Chondrocyte (in vitro differentiated cells): ENCODE measurements at regions not wholly inside any gene's neighbourhood (a gene's known extent, or its start where the extent isn't known, plus 50 kb on each side); places are given as distances from the start of the nearest gene placed in this dataset.
"Not testable (repeated sequence)": the region's sequence is repeated elsewhere in the genome, so short reads cannot be mapped to it uniquely, and the experiment has no call there.

ENCODE experiments used
- DNase-seq: peaks from one replicate; pipeline ENCODE4 v3.0.0; 2021; ENCODE audit warnings: mixed read lengths, low spot score
- H3K27ac Mint-ChIP-seq: one replicate; pipeline ENCODE4 v1.8.0; 2021; ENCODE audit warnings: mild to moderate bottlenecking, moderate library complexity, mixed read lengths; ENCODE audit not compliant: unreplicated experiment
- H3K27me3 Mint-ChIP-seq: 2 replicates; pipeline ENCODE4 v1.8.0; 2021; ENCODE audit warnings: low read depth, mixed read lengths
- H3K36me3 Mint-ChIP-seq: 2 replicates; pipeline ENCODE4 v1.8.0; 2021; ENCODE audit warnings: low read depth, mixed read lengths
- H3K4me1 Mint-ChIP-seq: 2 replicates; pipeline ENCODE4 v1.8.0; 2021; ENCODE audit warnings: low read depth, mild to moderate bottlenecking, mixed read lengths
- H3K4me3 Mint-ChIP-seq: one replicate; pipeline ENCODE4 v1.8.0; 2021; ENCODE audit warnings: mild to moderate bottlenecking, moderate library complexity, mixed read lengths; ENCODE audit not compliant: unreplicated experiment
- H3K9me3 Mint-ChIP-seq: 2 replicates; pipeline ENCODE4 v1.8.0; 2021; ENCODE audit warnings: low read depth, mixed read lengths
- TF ChIP-seq, protein P1 (sequence below): fragments of 200-600 bp; sonication (generic); IDR thresholded peaks from 2 replicates; pipeline ENCODE4 v1.5.0; 2021; ENCODE audit warnings: antibody characterized with exemption, mild to moderate bottlenecking, moderate library complexity

DNA sequence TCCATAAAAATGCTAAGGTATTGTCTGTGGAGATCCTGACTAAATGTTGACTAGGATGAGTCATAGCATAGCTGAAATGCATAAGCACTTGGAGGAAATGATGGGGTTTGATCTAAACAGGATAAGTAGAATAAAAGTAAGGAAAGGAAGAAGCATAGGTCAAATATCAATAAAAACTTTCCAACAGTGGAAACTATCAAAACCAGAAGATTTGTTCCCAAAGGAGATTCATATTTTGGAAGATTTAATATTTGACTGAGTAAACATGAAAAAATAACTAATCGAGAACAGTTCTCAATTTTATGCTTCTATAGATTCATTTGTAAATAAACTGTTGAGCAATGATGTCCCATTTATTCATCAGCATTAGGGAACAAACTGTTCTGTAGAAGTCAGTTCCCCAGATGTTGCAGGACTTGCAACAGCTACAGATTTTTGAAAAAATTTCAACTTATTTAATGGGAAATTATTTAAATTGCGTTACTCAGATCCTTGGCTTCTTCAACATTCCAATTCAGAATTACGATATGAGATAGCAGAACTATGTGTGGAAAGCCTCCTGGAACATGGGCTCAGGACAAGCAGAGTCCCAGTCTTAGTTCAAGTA lies 133.7 kb upstream of the TBX18 start:
- Mint-ChIP-seq H3K9me3 (no peaks in the 10 kb centered on the region), H3K4me1 (no peaks in the 10 kb centered on the region), H3K36me3 (no peaks in the 10 kb centered on the region), H3K27ac (no peak overlapping the region), H3K4me3 (no peak overlapping the region), H3K27me3 (peaks cover 25% of the 10 kb centered on the region)
- no peak for DNase-seq
- TF ChIP-seq, protein P1, sequence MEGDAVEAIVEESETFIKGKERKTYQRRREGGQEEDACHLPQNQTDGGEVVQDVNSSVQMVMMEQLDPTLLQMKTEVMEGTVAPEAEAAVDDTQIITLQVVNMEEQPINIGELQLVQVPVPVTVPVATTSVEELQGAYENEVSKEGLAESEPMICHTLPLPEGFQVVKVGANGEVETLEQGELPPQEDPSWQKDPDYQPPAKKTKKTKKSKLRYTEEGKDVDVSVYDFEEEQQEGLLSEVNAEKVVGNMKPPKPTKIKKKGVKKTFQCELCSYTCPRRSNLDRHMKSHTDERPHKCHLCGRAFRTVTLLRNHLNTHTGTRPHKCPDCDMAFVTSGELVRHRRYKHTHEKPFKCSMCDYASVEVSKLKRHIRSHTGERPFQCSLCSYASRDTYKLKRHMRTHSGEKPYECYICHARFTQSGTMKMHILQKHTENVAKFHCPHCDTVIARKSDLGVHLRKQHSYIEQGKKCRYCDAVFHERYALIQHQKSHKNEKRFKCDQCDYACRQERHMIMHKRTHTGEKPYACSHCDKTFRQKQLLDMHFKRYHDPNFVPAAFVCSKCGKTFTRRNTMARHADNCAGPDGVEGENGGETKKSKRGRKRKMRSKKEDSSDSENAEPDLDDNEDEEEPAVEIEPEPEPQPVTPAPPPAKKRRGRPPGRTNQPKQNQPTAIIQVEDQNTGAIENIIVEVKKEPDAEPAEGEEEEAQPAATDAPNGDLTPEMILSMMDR: no peak

GRCh38 chr6:84897011-84897410 lies 132.6 kb upstream of the TBX18 start:
- Mint-ChIP-seq H3K4me1 (no peaks in the 10 kb centered on the region), H3K36me3 (no peaks in the 10 kb centered on the region), H3K27ac (no peak overlapping the region), H3K9me3 (no peaks in the 10 kb centered on the region), H3K4me3 (no peak overlapping the region), H3K27me3 (peaks cover 24% of the 10 kb centered on the region)
- DNase-seq: no peak
- TF ChIP-seq, protein P1: no peak

DNA sequence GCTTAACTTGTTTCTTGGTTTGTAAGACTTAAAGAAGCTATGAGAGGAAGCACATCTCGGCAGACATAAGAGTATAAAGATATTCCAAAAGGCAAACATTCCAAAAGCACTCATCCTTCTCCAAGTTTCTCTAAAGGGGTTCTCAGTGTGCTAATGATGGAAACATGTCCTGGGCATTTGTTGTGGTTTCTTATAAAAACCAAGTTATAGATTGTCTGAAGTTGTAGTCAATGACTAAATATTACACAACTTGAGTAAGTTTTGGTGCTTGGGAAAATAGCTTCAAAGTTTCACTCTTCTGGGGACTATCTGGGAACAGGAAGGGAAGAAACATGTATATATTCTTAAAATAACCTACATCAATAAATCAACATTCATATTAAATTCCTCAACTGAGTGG lies 128.3 kb upstream of the TBX18 start:
- no peak overlapping the region for H3K27ac Mint-ChIP-seq
- no peaks in the 10 kb centered on the region for H3K9me3 Mint-ChIP-seq
- TF ChIP-seq, protein P1: no peak
- H3K4me1 Mint-ChIP-seq: no peaks in the 10 kb centered on the region
- no peaks in the 10 kb centered on the region for H3K36me3 Mint-ChIP-seq
- peaks cover 27% of the 10 kb centered on the region for H3K27me3 Mint-ChIP-seq
- no peak for DNase-seq
- no peak overlapping the region for H3K4me3 Mint-ChIP-seq

DNA sequence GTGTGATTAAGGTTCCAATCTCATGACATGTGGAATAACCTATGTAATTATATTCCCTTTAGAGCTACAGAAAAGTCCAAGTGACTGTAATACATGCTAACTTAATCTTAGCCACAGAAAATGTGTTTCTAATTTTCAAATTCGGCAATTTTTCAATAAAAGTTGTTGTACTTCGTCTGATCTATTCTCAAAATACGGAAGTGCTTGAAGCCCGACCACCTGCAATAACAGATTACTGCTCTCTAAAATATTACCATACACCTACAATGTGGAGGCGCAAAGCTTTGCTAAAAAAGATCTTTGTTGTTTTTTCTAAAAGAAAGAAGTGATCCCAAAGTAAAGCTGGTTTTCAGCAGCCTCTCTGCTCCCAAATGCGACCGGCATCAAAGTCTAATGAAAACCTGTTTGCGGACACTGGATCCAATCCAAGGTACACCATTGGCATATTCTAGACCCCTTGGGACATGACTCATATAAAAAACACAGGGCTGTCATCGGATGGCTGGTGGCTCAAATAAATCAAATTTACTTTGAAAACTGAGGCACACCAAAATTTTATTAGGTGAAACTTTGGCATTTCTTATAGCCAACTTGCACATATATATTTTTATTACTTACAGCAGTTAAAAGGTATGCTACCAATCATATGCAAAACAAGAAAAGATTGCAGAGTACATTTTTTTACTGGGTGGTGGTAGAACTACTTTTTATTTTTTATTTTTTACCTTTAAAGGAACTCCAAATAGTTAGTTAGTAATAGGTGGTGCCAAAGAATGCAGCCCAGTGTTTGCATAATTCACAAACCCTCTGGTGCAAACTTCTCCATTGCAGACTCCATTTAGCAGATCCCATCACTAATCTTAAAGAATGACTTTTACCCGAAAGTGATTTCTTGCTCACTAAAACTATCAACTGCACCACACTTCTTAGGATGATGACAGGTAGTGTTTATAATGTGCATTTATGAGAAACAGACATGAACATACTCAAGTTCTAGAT lies 118.7 kb upstream of the TBX18 start:
- TF ChIP-seq, protein P1: no peak
- Mint-ChIP-seq H3K4me3 (no peak overlapping the region), H3K36me3 (no peaks in the 10 kb centered on the region), H3K4me1 (peaks cover 10% of the 10 kb centered on the region), H3K27me3 (peaks cover 11% of the 10 kb centered on the region), H3K27ac (no peak overlapping the region), H3K9me3 (no peaks in the 10 kb centered on the region)
- no peak for DNase-seq

DNA sequence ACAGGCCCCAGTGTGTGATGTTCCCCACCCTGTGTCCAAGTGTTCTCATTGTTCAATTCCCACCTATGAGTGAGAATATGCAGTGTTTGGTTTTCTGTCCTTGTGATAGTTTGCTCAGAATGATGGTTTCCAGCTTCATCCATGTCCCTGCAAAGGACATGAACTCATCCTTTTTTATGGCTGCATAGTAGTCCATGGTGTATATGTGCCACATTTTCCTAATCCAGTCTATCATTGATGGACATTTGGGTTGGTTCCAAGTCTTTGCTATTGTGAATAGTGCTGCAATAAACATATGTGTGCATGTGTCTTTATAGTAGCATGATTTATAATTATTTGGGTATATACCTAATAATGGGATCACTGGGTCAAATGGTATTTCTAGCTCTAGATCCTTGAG lies 115.0 kb upstream of the TBX18 start:
- Mint-ChIP-seq H3K4me1 (peaks cover 10% of the 10 kb centered on the region), H3K27me3 (peaks cover 20% of the 10 kb centered on the region)
- not testable (repeated sequence) for H3K4me3 Mint-ChIP-seq, H3K27ac Mint-ChIP-seq, H3K36me3 Mint-ChIP-seq, H3K9me3 Mint-ChIP-seq, DNase-seq
